ENCODE measurements at regions not wholly inside any gene's neighbourhood (a gene's known extent, or its start where the extent isn't known, plus 50 kb on each side); places are given as distances from the start of the nearest gene placed in this dataset.
A peak's percentile ranks its signal among the peaks of the same experiment; 100 is the strongest.

- TF ChIP-seq TAF1 (IDR thresholded peaks at IDR 0.05; ENCODE audit: low read depth) (no peak), ZBTB7A (IDR thresholded peaks at IDR 0.05; ENCODE audit: low read depth) (no peak), RAD21 (IDR thresholded peaks at IDR 0.05; ENCODE audit: low read depth) (no peak), USF1 (IDR thresholded peaks at IDR 0.05) (no peak), FOXM1 (IDR thresholded peaks at IDR 0.05; ENCODE audit: borderline replicate concordance, low read depth) (no peak), CREB1 (IDR thresholded peaks at IDR 0.05; ENCODE audit: low read depth) (no peak), TCF12 (IDR thresholded peaks at IDR 0.05; ENCODE audit: low read depth) (no peak), NFIC (IDR thresholded peaks at IDR 0.05) (no peak), CEBPB (IDR thresholded peaks at IDR 0.05) (no peak), YY1 (IDR thresholded peaks at IDR 0.05; ENCODE audit: low read depth) (no peak), EGR1 (IDR thresholded peaks at IDR 0.05) (no peak), MAX (IDR thresholded peaks at IDR 0.05) (no peak), TEAD4 (IDR thresholded peaks at IDR 0.05) (no peak), REST (IDR thresholded peaks at IDR 0.05; ENCODE audit: low read depth) (no peak), EP300 (IDR thresholded peaks at IDR 0.05; ENCODE audit: borderline replicate concordance) (no peak)
Measured at GRCh38 chr12:38151991-38152700, 164.4 kb upstream of the ALG10B start.

GRCh38 chr12:38152816-38153736 is 163.5 kb upstream of the ALG10B start:
- TF ChIP-seq ZBTB7A (IDR thresholded peaks at IDR 0.05; ENCODE audit: low read depth) (no peak), TAF1 (IDR thresholded peaks at IDR 0.05; ENCODE audit: low read depth) (no peak), RAD21 (IDR thresholded peaks at IDR 0.05; ENCODE audit: low read depth) (no peak), TEAD4 (IDR thresholded peaks at IDR 0.05) (no peak), CREB1 (IDR thresholded peaks at IDR 0.05; ENCODE audit: low read depth) (no peak), USF1 (IDR thresholded peaks at IDR 0.05) (no peak), CEBPB (IDR thresholded peaks at IDR 0.05) (no peak)

- no peak for TF ChIP-seq CREB1 (IDR thresholded peaks at IDR 0.05; ENCODE audit: low read depth)
- no peak for TF ChIP-seq ZBTB7A (IDR thresholded peaks at IDR 0.05; ENCODE audit: low read depth)
- no peak for TF ChIP-seq EGR1 (IDR thresholded peaks at IDR 0.05)
Measured at GRCh38 chr12:38153737-38154061, 162.9 kb upstream of the ALG10B start.

- TF ChIP-seq ZBTB7A (IDR thresholded peaks at IDR 0.05; ENCODE audit: low read depth) (peak; percentile 19; the same call in 1 of the 2 replicates), RAD21 (IDR thresholded peaks at IDR 0.05; ENCODE audit: low read depth) (no peak)
Measured at GRCh38 chr12:38154096-38155019, 162.2 kb upstream of the ALG10B start.

- TF ChIP-seq CEBPB (IDR thresholded peaks at IDR 0.05) (no peak), ZBTB7A (IDR thresholded peaks at IDR 0.05; ENCODE audit: low read depth) (0 out of 2 replicates have a peak, but pooled peaks have one; percentile 14)
Measured at GRCh38 chr12:38155020-38155395, 161.6 kb upstream of the ALG10B start.

GRCh38 chr12:38155526-38156496 is 160.8 kb upstream of the ALG10B start:
- TF ChIP-seq CREB1 (IDR thresholded peaks at IDR 0.05; ENCODE audit: low read depth) = no peak
- TF ChIP-seq EGR1 (IDR thresholded peaks at IDR 0.05) = no peak
- no peak for TF ChIP-seq TAF1 (IDR thresholded peaks at IDR 0.05; ENCODE audit: low read depth)
- TF ChIP-seq FOXM1 (IDR thresholded peaks at IDR 0.05; ENCODE audit: borderline replicate concordance, low read depth) = no peak
- TF ChIP-seq YY1 (IDR thresholded peaks at IDR 0.05; ENCODE audit: low read depth) = no peak
- TF ChIP-seq CEBPB (IDR thresholded peaks at IDR 0.05) = no peak
- no peak for TF ChIP-seq EP300 (IDR thresholded peaks at IDR 0.05; ENCODE audit: borderline replicate concordance)
- TF ChIP-seq NFIC (IDR thresholded peaks at IDR 0.05) = no peak
- TF ChIP-seq USF1 (IDR thresholded peaks at IDR 0.05) = no peak
- no peak for TF ChIP-seq TEAD4 (IDR thresholded peaks at IDR 0.05)

All from Ishikawa (cell line).